CD4-positive, alpha-beta T cell treated with Interleukin-6 for 4 hours (primary cell): ENCODE measurements at regions not wholly inside any gene's neighbourhood (a gene's known extent, or its start where the extent isn't known, plus 50 kb on each side); places are given as distances from the start of the nearest gene placed in this dataset.

ENCODE experiments used
- DNase-seq: peaks from one replicate; pipeline ENCODE4 v3.0.0-alpha.2; 2020; ENCODE audit warnings: mixed read lengths

GRCh38 chr20:22430154-22430745 lies 154.1 kb downstream of the FOXA2 start:
- no peak for DNase-seq

- no peak for DNase-seq
Observed at GRCh38 chr20:22429175-22430153, 154.9 kb downstream of the FOXA2 start.

GRCh38 chr20:22428051-22428450 lies 156.3 kb downstream of the FOXA2 start:
- DNase-seq = no peak

GRCh38 chr20:22426772-22427171 lies 157.6 kb downstream of the FOXA2 start:
- DNase-seq = no peak

- no peak for DNase-seq
Observed at GRCh38 chr20:22425344-22426295, 158.8 kb downstream of the FOXA2 start.

GRCh38 chr20:22423190-22423832 lies 161.1 kb downstream of the FOXA2 start:
- no peak for DNase-seq

GRCh38 chr20:22420116-22420598 lies 164.2 kb downstream of the FOXA2 start:
- no peak for DNase-seq

GRCh38 chr20:22418738-22419137 lies 165.6 kb downstream of the FOXA2 start:
- no peak for DNase-seq

GRCh38 chr20:22414305-22414742 lies 170.0 kb downstream of the FOXA2 start:
- DNase-seq = no peak

- no peak for DNase-seq
Observed at GRCh38 chr20:22412977-22413868, 171.1 kb downstream of the FOXA2 start.

GRCh38 chr20:22411627-22412450 lies 172.5 kb downstream of the FOXA2 start:
- DNase-seq = no peak

- no peak for DNase-seq
Observed at GRCh38 chr20:22411286-22411626, 173.1 kb downstream of the FOXA2 start.

GRCh38 chr20:22410556-22411130 lies 173.7 kb downstream of the FOXA2 start:
- no peak for DNase-seq

- DNase-seq = no peak
Observed at GRCh38 chr20:22408521-22409402, 175.6 kb downstream of the FOXA2 start.

GRCh38 chr20:22407237-22408193 lies 176.9 kb downstream of the FOXA2 start:
- DNase-seq = no peak

- DNase-seq = no peak
Observed at GRCh38 chr20:22404419-22405170, 179.8 kb downstream of the FOXA2 start.
